SU-DHL-6 (cell line): ENCODE measurements at regions not wholly inside any gene's neighbourhood (a gene's known extent, or its start where the extent isn't known, plus 50 kb on each side); places are given as distances from the start of the nearest gene placed in this dataset.

Source experiments
- H2AFZ ChIP-seq: fragments of 200-600 bp; sonication (generic); 2 replicates; pipeline ENCODE4 v1.6.1; 2014; ENCODE audit warnings: low read depth, mild to moderate bottlenecking, moderate library complexity, mixed read lengths, antibody characterized with exemption, low read length; ENCODE audit not compliant: severe bottlenecking
- H3F3A ChIP-seq: fragments of 200-600 bp; shearing (Covaris generic); 2 replicates; pipeline ENCODE4 v1.6.0; 2016; ENCODE audit warnings: antibody characterized with exemption, mild to moderate bottlenecking; ENCODE audit not compliant: insufficient read depth
- H3K27ac ChIP-seq: fragments of 200-600 bp; sonication (generic); 2 replicates; pipeline ENCODE4 v1.5.1; 2016; ENCODE audit warnings: low read depth, mild to moderate bottlenecking, low read length, moderate library complexity, mixed read lengths
- H3K27me3 ChIP-seq: fragments of 200-600 bp; sonication (generic), shearing (Covaris generic); 2 replicates; pipeline ENCODE4 v1.6.0; 2014; ENCODE audit warnings: mild to moderate bottlenecking, low read length
- H3K36me3 ChIP-seq: fragments of 200-600 bp; sonication (generic); 2 replicates; pipeline ENCODE4 v1.6.1; 2014; ENCODE audit warnings: mild to moderate bottlenecking, low read length, mixed read lengths
- H3K4me2 ChIP-seq: fragments of 300-600, 200-600 bp; shearing (Covaris generic), sonication (generic); 2 replicates; pipeline ENCODE4 v1.6.0; 2014; ENCODE audit warnings: low read length, low read depth, mild to moderate bottlenecking; ENCODE audit not compliant: poor library complexity, severe bottlenecking
- H3K4me3 ChIP-seq: fragments of 200-600 bp; sonication (generic); 2 replicates; pipeline ENCODE4 v1.5.1; 2014; ENCODE audit warnings: antibody characterized with exemption, low read length, mild to moderate bottlenecking, mixed read lengths; ENCODE audit not compliant: insufficient read depth, poor library complexity, severe bottlenecking
- H3K79me2 ChIP-seq: fragments of 200-600 bp; sonication (generic); 2 replicates; pipeline ENCODE4 v1.6.1; 2014; ENCODE audit warnings: mild to moderate bottlenecking, low read length, moderate library complexity; ENCODE audit not compliant: insufficient read depth
- H3K9ac ChIP-seq: fragments of 200-600 bp; sonication (generic); 2 replicates; pipeline ENCODE4 v1.7.0; 2014; ENCODE audit warnings: mild to moderate bottlenecking, low read length
- H3K9me2 ChIP-seq: fragments of 200-600 bp; sonication (generic); replicated peaks from 2 replicates; pipeline ENCODE4 v1.6.1; 2014; ENCODE audit warnings: low read length; ENCODE audit not compliant: insufficient read depth
- H3K9me3 ChIP-seq: fragments of 200-600 bp; sonication (generic); 2 replicates; pipeline ENCODE4 v1.6.1; 2014; ENCODE audit warnings: low read length, mixed read lengths; ENCODE audit not compliant: insufficient read depth
- H4K20me1 ChIP-seq: fragments of 200-600 bp; sonication (generic); 2 replicates; pipeline ENCODE4 v1.6.1; 2014; ENCODE audit warnings: low read depth, mild to moderate bottlenecking, antibody characterized with exemption, low read length, moderate library complexity, mixed read lengths
- EZH2phosphoT487 ChIP-seq: fragments of 200-600 bp; sonication (generic), shearing (Covaris generic); conservative IDR thresholded peaks from 2 replicates; pipeline ENCODE4 v1.6.1; 2018; ENCODE audit warnings: mild to moderate bottlenecking, antibody characterized with exemption, low read length, moderate library complexity, mixed read lengths
- TF ChIP-seq, protein P1 (sequence below): fragments of 200-600 bp; sonication (generic); IDR thresholded peaks from one replicate; pipeline ENCODE4 v1.5.1; 2017; ENCODE audit warnings: antibody characterized with exemption, mild to moderate bottlenecking, low read length, moderate library complexity; ENCODE audit not compliant: insufficient read depth, poor library complexity, severe bottlenecking

DNA sequence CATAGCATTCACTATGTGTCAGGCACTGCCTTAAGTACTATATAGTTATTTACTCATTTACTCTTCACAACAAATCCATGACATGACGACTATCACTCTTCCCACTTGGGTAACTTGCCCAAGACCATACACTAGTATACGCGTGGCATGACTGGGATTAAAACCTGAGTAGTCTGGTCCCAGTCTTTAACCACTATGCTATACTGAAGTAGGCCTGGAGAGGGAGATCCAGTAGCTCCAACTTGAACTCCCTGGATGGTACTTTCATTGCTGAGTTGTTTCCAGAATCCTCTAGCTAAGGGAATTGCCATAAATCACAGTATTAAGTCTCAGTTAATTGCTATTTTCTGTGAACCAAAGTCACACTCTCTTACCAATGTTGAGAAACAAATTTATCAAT is 116.2 kb upstream of the LSAMP start:
- Histone ChIP-seq H3K27me3 (no peaks in the 10 kb centered on the region), H3K9me2 (no peaks in the 10 kb centered on the region), H3K27ac (no peak overlapping the region), H3F3A (no peaks in the 10 kb centered on the region), H2AFZ (no peak overlapping the region), H3K9me3 (no peaks in the 10 kb centered on the region), H3K9ac (no peak overlapping the region), H4K20me1 (no peaks in the 10 kb centered on the region), H3K4me2 (no peak overlapping the region), H3K4me3 (no peak overlapping the region), H3K79me2 (no peaks in the 10 kb centered on the region), H3K36me3 (no peaks in the 10 kb centered on the region)
- TF ChIP-seq EZH2phosphoT487 = no peak
- TF ChIP-seq, protein P1, sequence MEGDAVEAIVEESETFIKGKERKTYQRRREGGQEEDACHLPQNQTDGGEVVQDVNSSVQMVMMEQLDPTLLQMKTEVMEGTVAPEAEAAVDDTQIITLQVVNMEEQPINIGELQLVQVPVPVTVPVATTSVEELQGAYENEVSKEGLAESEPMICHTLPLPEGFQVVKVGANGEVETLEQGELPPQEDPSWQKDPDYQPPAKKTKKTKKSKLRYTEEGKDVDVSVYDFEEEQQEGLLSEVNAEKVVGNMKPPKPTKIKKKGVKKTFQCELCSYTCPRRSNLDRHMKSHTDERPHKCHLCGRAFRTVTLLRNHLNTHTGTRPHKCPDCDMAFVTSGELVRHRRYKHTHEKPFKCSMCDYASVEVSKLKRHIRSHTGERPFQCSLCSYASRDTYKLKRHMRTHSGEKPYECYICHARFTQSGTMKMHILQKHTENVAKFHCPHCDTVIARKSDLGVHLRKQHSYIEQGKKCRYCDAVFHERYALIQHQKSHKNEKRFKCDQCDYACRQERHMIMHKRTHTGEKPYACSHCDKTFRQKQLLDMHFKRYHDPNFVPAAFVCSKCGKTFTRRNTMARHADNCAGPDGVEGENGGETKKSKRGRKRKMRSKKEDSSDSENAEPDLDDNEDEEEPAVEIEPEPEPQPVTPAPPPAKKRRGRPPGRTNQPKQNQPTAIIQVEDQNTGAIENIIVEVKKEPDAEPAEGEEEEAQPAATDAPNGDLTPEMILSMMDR = no peak

DNA sequence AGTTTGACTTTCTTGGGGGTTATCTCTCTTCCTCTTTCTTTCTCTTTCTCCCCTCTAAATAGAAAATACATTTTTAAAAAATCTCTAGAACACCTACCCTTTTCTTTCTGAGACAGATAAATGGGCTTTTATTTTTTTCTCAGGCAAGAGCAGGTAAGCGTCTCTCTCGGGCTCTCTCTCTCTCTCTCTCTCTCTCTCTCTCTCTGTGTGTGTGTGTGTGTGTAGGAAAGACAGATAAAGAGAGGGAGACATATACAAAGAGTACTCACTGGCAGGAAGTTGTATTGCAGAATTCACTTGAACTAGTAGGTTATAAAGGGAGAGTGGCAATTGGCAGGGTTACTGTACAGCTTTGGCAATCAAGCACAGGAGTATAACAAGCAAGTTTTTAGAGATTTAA is 118.1 kb upstream of the LSAMP start:
- TF ChIP-seq, protein P1 = no peak
- no peak for TF ChIP-seq EZH2phosphoT487
- H3K27ac ChIP-seq = no peak overlapping the region
- no peaks in the 10 kb centered on the region for H3K36me3 ChIP-seq
- H3F3A ChIP-seq = no peaks in the 10 kb centered on the region
- no peaks in the 10 kb centered on the region for H4K20me1 ChIP-seq
- H3K4me2 ChIP-seq = no peak overlapping the region
- H3K9me3 ChIP-seq = no peaks in the 10 kb centered on the region
- no peak overlapping the region for H3K9ac ChIP-seq
- no peak overlapping the region for H3K4me3 ChIP-seq
- no peak overlapping the region for H2AFZ ChIP-seq
- H3K9me2 ChIP-seq = no peaks in the 10 kb centered on the region
- no peaks in the 10 kb centered on the region for H3K79me2 ChIP-seq
- H3K27me3 ChIP-seq = no peaks in the 10 kb centered on the region

DNA sequence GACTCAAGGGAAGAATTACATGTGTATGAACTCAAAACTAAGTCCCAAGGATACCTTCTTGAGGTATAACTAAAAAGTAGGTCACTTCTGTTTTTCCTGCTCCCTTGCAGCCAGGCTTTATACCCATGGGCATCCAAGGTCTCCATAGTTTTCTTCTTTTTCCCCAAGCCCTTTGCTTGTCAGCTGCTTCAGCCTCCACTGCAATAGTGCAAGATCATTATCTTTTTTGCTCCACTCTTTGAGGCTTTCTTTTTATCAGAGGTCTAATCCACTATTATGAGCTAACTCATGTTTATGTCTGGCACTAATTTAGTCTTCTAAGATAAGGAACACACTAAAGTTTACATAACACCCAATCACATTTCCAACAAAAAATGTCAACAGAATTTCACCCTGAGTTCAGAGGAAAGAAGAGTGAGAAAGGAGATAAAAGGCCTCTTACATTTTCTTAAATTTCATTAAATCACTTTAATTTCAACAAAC is 121.2 kb upstream of the LSAMP start:
- no peaks in the 10 kb centered on the region for H3K27me3 ChIP-seq
- no peak overlapping the region for H3K4me2 ChIP-seq
- no peak overlapping the region for H2AFZ ChIP-seq
- H3K79me2 ChIP-seq = no peaks in the 10 kb centered on the region
- H3K36me3 ChIP-seq = no peaks in the 10 kb centered on the region
- H3K9ac ChIP-seq = no peak overlapping the region
- H3F3A ChIP-seq = no peaks in the 10 kb centered on the region
- no peak for TF ChIP-seq EZH2phosphoT487
- TF ChIP-seq, protein P1 = no peak
- no peaks in the 10 kb centered on the region for H3K9me3 ChIP-seq
- no peaks in the 10 kb centered on the region for H3K9me2 ChIP-seq
- no peak overlapping the region for H3K27ac ChIP-seq
- H3K4me3 ChIP-seq = no peak overlapping the region
- H4K20me1 ChIP-seq = no peaks in the 10 kb centered on the region

DNA sequence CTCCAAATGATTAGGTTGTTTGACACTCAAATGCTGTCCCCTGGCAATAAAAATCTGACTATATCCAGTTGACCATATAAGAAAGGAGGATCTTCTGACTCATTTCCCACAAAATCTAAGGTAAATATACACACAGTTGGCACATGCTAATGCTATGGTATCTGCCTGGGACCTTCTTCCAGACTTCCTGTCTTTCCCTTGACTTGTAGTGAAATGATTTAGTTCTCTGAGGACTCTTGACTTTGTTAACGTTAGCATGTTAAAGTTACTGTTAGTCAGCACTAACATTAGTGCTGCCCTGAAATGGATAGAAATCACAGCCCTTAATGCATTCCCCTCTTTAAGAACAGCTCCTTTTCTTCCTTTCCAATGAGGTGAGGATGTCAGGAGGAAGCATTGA is 124.3 kb upstream of the LSAMP start:
- Histone ChIP-seq H3K9ac (no peak overlapping the region), H3K27me3 (no peaks in the 10 kb centered on the region), H3K4me2 (no peak overlapping the region), H4K20me1 (no peaks in the 10 kb centered on the region), H3K79me2 (no peaks in the 10 kb centered on the region), H3K27ac (no peak overlapping the region), H3K9me3 (no peaks in the 10 kb centered on the region), H3K36me3 (no peaks in the 10 kb centered on the region), H2AFZ (no peak overlapping the region), H3K4me3 (no peak overlapping the region), H3F3A (no peaks in the 10 kb centered on the region), H3K9me2 (no peaks in the 10 kb centered on the region)
- TF ChIP-seq, protein P1 = no peak
- TF ChIP-seq EZH2phosphoT487 = no peak
